ENCODE measurements at regions not wholly inside any gene's neighbourhood (a gene's known extent, or its start where the extent isn't known, plus 50 kb on each side); places are given as distances from the start of the nearest gene placed in this dataset.

GRCh38 chr4:1540601-1541375 lies 134.5 kb upstream of the NKX1-1 start:
- DNase-seq, result no peak

- DNase-seq, result no peak
Observed at GRCh38 chr4:1539859-1540600, 133.8 kb upstream of the NKX1-1 start.

DNA sequence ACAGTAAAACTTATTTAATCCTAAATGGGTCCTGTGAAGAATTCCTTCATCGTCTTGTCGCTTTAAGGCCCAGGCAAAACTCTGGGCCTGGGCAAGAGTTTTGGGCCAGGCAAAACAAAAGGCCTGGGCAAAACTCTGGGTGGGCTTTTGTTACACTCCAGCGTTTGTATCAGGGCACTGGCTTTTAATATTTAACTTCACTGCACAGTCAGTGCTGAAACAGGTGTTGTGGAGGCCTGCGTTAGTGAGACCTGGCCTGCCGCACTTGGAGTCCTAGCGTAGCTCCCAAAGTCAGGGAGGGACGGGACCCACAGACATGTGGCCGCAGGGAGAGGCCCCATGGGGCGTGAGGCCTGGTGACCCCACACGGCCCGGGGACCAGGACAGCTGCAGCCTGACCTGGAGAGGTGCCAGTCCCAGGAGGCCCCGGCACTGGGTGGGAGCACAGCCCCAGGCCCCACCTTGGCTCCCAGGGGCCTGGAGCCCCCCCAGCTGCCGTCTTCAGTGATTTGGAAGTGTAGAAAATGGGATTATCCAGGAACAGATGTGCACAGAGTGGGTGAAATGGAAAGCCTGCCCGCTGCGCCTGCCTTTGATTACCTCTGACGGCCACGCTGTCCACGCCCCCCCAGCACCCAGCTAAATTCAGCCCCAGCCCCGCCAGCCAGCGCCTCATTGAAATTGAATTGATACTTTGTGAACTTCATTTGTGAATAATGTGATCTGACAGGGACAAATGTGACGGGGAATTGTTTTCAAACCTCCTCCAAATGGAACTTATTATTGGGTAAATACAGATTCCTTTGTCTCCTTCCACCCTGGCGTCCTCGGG lies 132.9 kb upstream of the NKX1-1 start:
- DNase-seq, result no peak

GRCh38 chr4:1538096-1538410 lies 131.8 kb upstream of the NKX1-1 start:
- no peak for DNase-seq

DNA sequence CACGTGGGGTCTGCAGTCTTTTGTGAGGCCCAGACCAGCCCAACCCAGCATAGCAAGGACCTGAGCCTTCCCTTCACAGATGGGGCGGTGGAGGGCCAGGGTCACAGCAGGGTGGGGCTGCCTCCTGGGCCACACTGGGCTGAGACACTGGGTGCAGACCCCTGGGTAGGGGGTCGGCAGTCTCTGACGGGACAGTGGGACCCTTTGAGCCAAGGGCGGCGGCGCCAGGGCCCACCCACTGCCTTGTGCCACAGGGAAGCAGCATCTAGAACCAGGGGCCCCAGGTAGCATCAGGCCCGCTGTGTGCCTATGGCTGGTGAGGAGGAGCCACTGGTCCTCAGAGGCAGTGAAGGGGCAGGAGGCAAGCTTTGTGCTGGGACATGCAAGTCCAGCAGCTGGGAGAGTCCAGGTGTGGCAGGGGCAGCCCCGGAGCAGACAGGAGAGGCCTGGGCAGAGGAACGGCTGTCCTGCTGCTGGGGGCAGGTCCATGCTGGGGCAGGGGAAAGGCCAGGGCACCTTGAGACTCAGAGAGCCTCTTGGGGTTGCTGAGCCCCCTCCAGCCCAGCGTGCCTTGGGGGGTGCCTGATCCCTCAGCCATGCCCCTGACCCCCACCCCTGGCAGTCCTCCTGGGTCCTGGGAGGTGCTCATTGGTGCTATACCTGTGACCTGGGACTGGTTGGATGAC lies 131.3 kb upstream of the NKX1-1 start:
- no peak for DNase-seq

- DNase-seq, result no peak
Observed at GRCh38 chr4:1536579-1537409, 130.6 kb upstream of the NKX1-1 start.

GRCh38 chr4:1535926-1536578 lies 129.8 kb upstream of the NKX1-1 start:
- no peak for DNase-seq

- DNase-seq, result no peak
Observed at GRCh38 chr4:1534876-1535526, 128.8 kb upstream of the NKX1-1 start.

GRCh38 chr4:1534095-1534872 lies 128.0 kb upstream of the NKX1-1 start:
- DNase-seq, result no peak

DNA sequence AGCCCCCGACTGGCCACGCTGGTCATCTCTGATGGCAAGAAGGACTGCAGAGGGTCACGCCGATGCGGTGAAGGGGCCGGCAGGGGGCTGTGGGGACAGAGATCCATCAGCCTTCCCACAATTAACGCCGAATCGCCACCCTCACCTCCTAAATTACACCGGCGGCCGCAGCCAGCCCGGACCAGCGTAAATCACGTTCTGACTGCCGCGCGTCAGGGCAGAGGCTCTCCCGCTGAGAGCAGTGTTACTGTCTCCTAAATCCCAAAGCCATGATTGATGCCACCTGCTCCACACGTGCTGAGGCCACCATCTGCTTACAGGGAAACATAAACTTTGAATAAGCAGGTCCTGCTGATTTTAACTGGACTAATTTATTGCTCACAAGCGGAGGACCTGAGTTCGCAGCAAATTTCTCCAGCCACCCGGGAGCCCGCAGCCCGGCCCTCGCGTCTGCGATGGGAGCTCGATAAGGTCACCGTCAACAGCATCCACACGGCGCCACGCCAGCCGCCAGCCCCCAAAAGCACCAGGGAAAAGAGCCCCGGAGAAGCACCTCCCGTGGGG lies 127.3 kb upstream of the NKX1-1 start:
- DNase-seq, result peak; percentile 40

DNA sequence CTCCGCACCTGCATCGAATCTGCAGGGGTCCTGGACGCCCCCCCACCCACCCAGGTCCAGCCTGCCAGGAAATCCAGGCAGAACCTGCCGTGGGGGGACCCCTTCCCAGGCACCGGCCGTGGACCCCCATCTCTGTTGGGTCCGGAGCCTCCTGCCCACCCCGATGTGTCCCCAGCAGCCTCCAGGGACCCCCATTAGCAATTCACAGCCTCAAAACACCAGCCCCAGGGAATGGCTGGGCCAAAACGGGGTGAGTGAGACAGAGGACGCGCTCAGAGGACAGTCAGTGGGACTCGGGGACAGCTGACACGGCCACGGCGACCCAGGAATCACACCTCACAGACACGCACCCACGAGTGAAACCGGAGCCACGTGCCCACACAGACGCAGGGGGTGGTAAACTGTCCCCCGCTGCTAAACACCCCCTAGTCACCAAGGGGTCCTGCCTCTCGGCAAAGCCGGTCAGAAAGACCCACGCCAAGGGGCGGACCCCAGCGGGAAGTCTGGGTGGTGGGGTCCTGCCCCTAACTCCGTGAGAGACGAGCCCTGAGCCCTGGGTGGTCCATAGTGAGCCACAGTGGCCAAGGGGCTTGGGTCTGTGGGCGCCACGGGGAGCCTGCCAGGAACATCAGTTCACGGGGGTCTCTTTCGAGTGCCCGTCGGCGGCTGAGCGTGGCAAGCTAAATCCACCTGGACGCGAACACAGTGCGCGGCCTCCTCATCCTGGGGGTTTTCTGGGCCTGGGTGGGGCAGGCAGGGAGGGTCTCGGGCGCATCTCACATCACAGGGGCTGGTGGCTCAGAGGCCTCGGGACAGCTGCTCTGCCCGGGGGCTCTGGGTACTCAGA lies 126.5 kb upstream of the NKX1-1 start:
- no peak for DNase-seq

DNA sequence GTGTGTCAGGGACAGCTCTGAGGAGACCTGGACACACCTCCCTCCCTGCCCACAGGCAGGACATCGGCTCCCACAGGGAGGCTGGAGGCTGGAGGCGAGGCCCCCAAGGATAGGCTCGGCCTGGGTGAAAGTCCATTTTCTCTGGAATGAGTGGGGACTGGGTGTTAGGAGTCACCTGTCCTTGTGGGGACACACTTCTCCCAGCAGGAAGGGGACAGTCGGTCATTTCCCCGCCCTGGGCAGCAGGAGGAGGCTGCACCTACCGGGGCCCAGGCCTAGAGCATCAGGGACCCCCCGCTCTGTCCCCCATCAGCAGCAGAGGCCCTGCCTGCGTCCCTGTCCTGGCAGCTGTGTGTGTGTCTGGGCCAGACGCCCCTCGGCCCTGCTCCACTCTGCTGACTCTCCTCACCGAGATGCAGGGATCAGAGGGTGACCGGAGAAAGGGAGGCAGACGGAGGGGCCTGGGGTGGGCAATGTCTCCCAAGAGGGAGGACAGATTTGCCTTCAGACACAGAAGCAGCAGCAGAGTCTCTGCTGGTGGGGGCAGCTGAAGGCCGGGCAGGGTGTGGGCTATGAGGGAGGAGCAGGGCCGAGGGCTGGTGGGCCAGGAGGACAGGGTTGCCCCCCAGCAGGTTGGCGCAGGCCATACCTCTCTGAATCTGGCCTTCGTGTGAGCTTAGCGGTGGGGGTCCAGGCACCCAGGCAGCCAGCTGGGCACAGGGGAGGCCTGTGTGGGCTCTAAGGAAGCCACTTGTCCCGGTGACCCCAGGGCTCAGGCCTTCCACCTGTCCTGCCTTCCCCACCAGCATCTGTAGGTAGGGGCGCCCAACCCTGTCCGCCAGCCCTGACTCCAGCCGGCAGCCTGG lies 125.7 kb upstream of the NKX1-1 start:
- no peak for DNase-seq

DNA sequence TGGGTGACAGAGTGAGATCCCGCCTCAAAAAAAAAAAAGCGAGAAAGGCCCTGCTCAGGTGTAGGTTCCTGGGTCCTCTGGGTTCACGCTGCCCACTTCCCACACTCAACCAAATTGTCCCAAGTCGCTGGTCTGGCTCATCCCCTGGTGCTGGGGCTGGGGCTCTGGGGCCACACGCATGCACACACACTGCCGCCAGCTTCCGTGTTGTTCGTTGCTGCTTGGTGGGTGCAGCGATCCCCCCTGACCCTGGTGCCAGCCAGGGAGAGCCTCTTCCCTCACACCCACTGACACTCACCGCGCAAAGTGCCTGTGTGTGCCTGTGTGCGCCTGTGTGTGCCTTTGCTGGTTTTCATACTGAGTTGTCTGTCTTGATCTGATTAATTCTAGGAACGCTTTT lies 124.1 kb upstream of the NKX1-1 start:
- no peak for DNase-seq

DNA sequence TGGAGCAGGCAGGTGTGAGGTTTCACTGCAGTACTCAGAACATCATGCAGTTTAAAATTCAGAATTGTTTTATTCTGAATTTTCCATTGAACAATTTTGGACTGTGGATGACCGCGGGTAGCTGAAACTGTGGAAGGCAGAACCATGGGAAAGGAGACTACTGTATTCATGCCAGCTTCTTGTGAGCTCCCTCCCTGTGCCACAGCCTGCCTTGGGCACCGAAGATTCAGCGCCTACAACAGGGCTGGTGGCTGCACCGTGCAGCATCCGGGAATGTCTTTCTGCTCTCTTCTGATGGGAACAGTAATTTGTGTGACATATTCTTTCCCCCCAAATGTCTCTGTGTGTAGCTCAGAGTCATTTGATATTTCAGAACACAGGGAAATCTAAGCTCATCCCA lies 118.5 kb upstream of the NKX1-1 start:
- DNase-seq, result no peak

- DNase-seq, result no peak
Observed at GRCh38 chr4:1523907-1524636, 117.8 kb upstream of the NKX1-1 start.

- no peak for DNase-seq
Observed at GRCh38 chr4:1523506-1523905, 117.3 kb upstream of the NKX1-1 start.

DNA sequence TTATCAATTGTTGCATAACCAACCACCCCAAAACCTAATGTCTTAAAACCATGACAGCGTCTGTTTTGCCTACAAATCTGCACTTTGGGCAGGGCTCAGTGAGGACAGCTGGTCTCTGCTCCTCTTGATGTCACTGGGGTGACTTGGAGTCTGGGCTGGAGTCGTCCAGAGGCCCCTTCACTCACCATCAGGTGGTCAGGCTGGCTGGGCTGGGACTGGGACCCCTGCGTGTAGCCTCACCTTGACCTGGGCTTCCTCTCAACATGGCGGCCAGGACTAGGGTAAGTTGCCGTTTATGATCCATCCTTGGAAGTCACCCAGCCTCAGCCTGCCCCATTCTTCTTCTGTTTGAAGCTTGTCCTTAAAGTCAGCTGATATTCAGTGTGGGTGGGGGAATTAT lies 116.8 kb upstream of the NKX1-1 start:
- DNase-seq, result no peak
